Stomach (tissue), 4 donors: ENCODE measurements at regions not wholly inside any gene's neighbourhood (a gene's known extent, or its start where the extent isn't known, plus 50 kb on each side); places are given as distances from the start of the nearest gene placed in this dataset.

ENCODE experiments used
- CTCF ChIP-seq, 7 experiments: fragments of 450-650 bp in 4 of 7; fragments of 200-600 bp in 3 of 7; sonication (generic) in 3 of 7; IDR thresholded peaks; one replicate each; pipeline ENCODE4 v1.5.1; 2016 to 2019; ENCODE audit warnings: antibody characterized with exemption in 7 of 7, control low read depth in 2 of 7, mild to moderate bottlenecking in 1 of 7
- EP300 ChIP-seq: sonication (generic); formaldehyde crosslinking; IDR thresholded peaks from one replicate; pipeline ENCODE4 v1.6.1; 2017; ENCODE audit warnings: antibody characterized with exemption
- POLR2A ChIP-seq, 4 donors: fragments of 450-650 bp; IDR thresholded peaks; one replicate each; pipeline ENCODE4 v1.6.1; 2016; ENCODE audit warnings: antibody characterized with exemption in 4 of 4, control low read depth in 2 of 4, mild to moderate bottlenecking in 1 of 4, moderate library complexity in 1 of 4
- POLR2AphosphoS5 ChIP-seq, 3 donors: sonication (generic); formaldehyde crosslinking; IDR thresholded peaks; one replicate each; pipeline ENCODE4 v1.6.1; 2016; ENCODE audit warnings: antibody characterized with exemption in 3 of 3

- no peak for TF ChIP-seq POLR2A (IDR thresholded peaks at IDR 0.05)
- no peak for TF ChIP-seq CTCF (IDR thresholded peaks at IDR 0.05)
- TF ChIP-seq POLR2AphosphoS5 (IDR thresholded peaks at IDR 0.05) = no peak
- TF ChIP-seq EP300 = no peak
Observed at GRCh38 chr7:119756687-119757086, 516.3 kb upstream of the KCND2 start.
